Stomach smooth muscle (tissue), 2 donors: ENCODE measurements at regions not wholly inside any gene's neighbourhood (a gene's known extent, or its start where the extent isn't known, plus 50 kb on each side); places are given as distances from the start of the nearest gene placed in this dataset.
A peak's percentile ranks its signal among the peaks of the same experiment; 100 is the strongest.

ENCODE experiments used
- H3K27ac ChIP-seq: one replicate; pipeline ENCODE4 v1.7.0; 2013; ENCODE audit warnings: mild to moderate bottlenecking, low read length, inconsistent platforms
- H3K27me3 ChIP-seq, 2 donors: one replicate each; pipeline ENCODE4 v1.7.0; 2013; ENCODE audit warnings: low read length in 2 of 2; ENCODE audit not compliant: insufficient read depth in 2 of 2, control insufficient read depth in 1 of 2
- H3K36me3 ChIP-seq, 2 donors: one replicate each; pipeline ENCODE4 v1.7.0; 2013; ENCODE audit warnings: low read length in 2 of 2; ENCODE audit not compliant: control insufficient read depth in 2 of 2, insufficient read depth in 2 of 2
- H3K4me1 ChIP-seq: one replicate; pipeline ENCODE4 v1.7.0; 2013; ENCODE audit warnings: low read length; ENCODE audit not compliant: control insufficient read depth, insufficient read depth
- H3K4me3 ChIP-seq, 2 donors: one replicate each; pipeline ENCODE4 v1.7.0; 2013; ENCODE audit warnings: low read length in 2 of 2
- H3K9ac ChIP-seq, 2 donors: one replicate each; pipeline ENCODE4 v1.7.0; 2013; ENCODE audit warnings: low read length in 2 of 2, mild to moderate bottlenecking in 1 of 2
- H3K9me3 ChIP-seq, 2 donors: one replicate each; pipeline ENCODE4 v1.7.0; 2013; ENCODE audit warnings: low read length in 2 of 2; ENCODE audit not compliant: control insufficient read depth in 2 of 2
- donor health status: healthy.
- donor health status: Pancreatic carcinoma.

GRCh38 chr2:106941372-106941993, 55.5 kb upstream of the ST6GAL2 start:
- peak overlapping the region in 1 of 2 donors; percentile 8 for H3K4me3 ChIP-seq
- no peaks in the 10 kb centered on the region for H3K4me1 ChIP-seq

GRCh38 chr2:106943468-106944200, 57.7 kb upstream of the ST6GAL2 start:
- Histone ChIP-seq H3K4me1 (no peaks in the 10 kb centered on the region), H3K4me3 (no peak overlapping the region), H3K27ac (no peak overlapping the region), H3K9me3 (peaks cover 0 to 7% of the 10 kb centered on the region in 2 donors), H3K36me3 (no peaks in the 10 kb centered on the region), H3K9ac (no peak overlapping the region), H3K27me3 (no peaks in the 10 kb centered on the region)

More at GRCh38 chr2:106941372-106941993, 55.5 kb upstream of the ST6GAL2 start:
- H3K36me3 ChIP-seq: no peaks in the 10 kb centered on the region
- peaks cover 0 to 7% of the 10 kb centered on the region in 2 donors for H3K9me3 ChIP-seq
- H3K27ac ChIP-seq: no peak overlapping the region
- no peak overlapping the region for H3K9ac ChIP-seq
- H3K27me3 ChIP-seq: no peaks in the 10 kb centered on the region

GRCh38 chr2:106944215-106944614, 58.2 kb upstream of the ST6GAL2 start:
- H3K4me1 ChIP-seq: no peaks in the 10 kb centered on the region

GRCh38 chr2:106948540-106948939, 62.6 kb upstream of the ST6GAL2 start:
- Histone ChIP-seq H3K27ac (no peak overlapping the region), H3K9ac (no peak overlapping the region), H3K4me1 (no peaks in the 10 kb centered on the region), H3K36me3 (no peaks in the 10 kb centered on the region), H3K27me3 (no peaks in the 10 kb centered on the region), H3K4me3 (no peak overlapping the region), H3K9me3 (peaks cover 0 to 2% of the 10 kb centered on the region in 2 donors)

More at GRCh38 chr2:106944215-106944614, 58.2 kb upstream of the ST6GAL2 start:
- Histone ChIP-seq H3K27ac (no peak overlapping the region), H3K4me3 (no peak overlapping the region), H3K27me3 (no peaks in the 10 kb centered on the region), H3K9ac (no peak overlapping the region), H3K36me3 (no peaks in the 10 kb centered on the region), H3K9me3 (peaks cover 0 to 7% of the 10 kb centered on the region in 2 donors)

GRCh38 chr2:106953236-106953635, 67.3 kb upstream of the ST6GAL2 start:
- Histone ChIP-seq H3K27me3 (no peaks in the 10 kb centered on the region), H3K9me3 (peaks cover 0 to 2% of the 10 kb centered on the region in 2 donors), H3K36me3 (no peaks in the 10 kb centered on the region)

GRCh38 chr2:106953779-106954178, 67.8 kb upstream of the ST6GAL2 start:
- H3K27ac ChIP-seq: no peak overlapping the region
- no peaks in the 10 kb centered on the region for H3K36me3 ChIP-seq
- H3K9ac ChIP-seq: no peak overlapping the region
- H3K27me3 ChIP-seq: no peaks in the 10 kb centered on the region
- H3K4me1 ChIP-seq: no peaks in the 10 kb centered on the region
- H3K9me3 ChIP-seq: peaks cover 0 to 2% of the 10 kb centered on the region in 2 donors
- no peak overlapping the region for H3K4me3 ChIP-seq

More at GRCh38 chr2:106953236-106953635, 67.3 kb upstream of the ST6GAL2 start:
- H3K27ac ChIP-seq: no peak overlapping the region
- H3K9ac ChIP-seq: no peak overlapping the region
- no peaks in the 10 kb centered on the region for H3K4me1 ChIP-seq
- H3K4me3 ChIP-seq: no peak overlapping the region

GRCh38 chr2:106954304-106954703, 68.3 kb upstream of the ST6GAL2 start:
- no peaks in the 10 kb centered on the region for H3K4me1 ChIP-seq
- H3K9me3 ChIP-seq: peaks cover 0 to 2% of the 10 kb centered on the region in 2 donors
- no peak overlapping the region for H3K4me3 ChIP-seq
- no peaks in the 10 kb centered on the region for H3K36me3 ChIP-seq
- H3K9ac ChIP-seq: no peak overlapping the region
- H3K27me3 ChIP-seq: no peaks in the 10 kb centered on the region
- no peak overlapping the region for H3K27ac ChIP-seq

- peaks cover 0 to 2% of the 10 kb centered on the region in 2 donors for H3K9me3 ChIP-seq
- no peaks in the 10 kb centered on the region for H3K36me3 ChIP-seq
- no peak overlapping the region for H3K9ac ChIP-seq
- H3K4me3 ChIP-seq: no peak overlapping the region
- no peaks in the 10 kb centered on the region for H3K4me1 ChIP-seq
- no peak overlapping the region for H3K27ac ChIP-seq
- no peaks in the 10 kb centered on the region for H3K27me3 ChIP-seq
These were observed 70.4 kb upstream of the ST6GAL2 start for GRCh38 chr2:106956416-106956815.

GRCh38 chr2:106956879-106957278, 70.9 kb upstream of the ST6GAL2 start:
- Histone ChIP-seq H3K27ac (no peak overlapping the region), H3K9ac (no peak overlapping the region), H3K27me3 (no peaks in the 10 kb centered on the region), H3K36me3 (no peaks in the 10 kb centered on the region), H3K4me3 (no peak overlapping the region), H3K9me3 (peaks cover 0 to 2% of the 10 kb centered on the region in 2 donors), H3K4me1 (no peaks in the 10 kb centered on the region)

- Histone ChIP-seq H3K36me3 (no peaks in the 10 kb centered on the region), H3K9ac (no peak overlapping the region), H3K27me3 (no peaks in the 10 kb centered on the region), H3K4me1 (no peaks in the 10 kb centered on the region), H3K9me3 (no peaks in the 10 kb centered on the region), H3K27ac (no peak overlapping the region), H3K4me3 (no peak overlapping the region)
These were observed 74.2 kb upstream of the ST6GAL2 start for GRCh38 chr2:106959975-106960682.
